ENCODE measurements at regions not wholly inside any gene's neighbourhood (a gene's known extent, or its start where the extent isn't known, plus 50 kb on each side); places are given as distances from the start of the nearest gene placed in this dataset.

DNA sequence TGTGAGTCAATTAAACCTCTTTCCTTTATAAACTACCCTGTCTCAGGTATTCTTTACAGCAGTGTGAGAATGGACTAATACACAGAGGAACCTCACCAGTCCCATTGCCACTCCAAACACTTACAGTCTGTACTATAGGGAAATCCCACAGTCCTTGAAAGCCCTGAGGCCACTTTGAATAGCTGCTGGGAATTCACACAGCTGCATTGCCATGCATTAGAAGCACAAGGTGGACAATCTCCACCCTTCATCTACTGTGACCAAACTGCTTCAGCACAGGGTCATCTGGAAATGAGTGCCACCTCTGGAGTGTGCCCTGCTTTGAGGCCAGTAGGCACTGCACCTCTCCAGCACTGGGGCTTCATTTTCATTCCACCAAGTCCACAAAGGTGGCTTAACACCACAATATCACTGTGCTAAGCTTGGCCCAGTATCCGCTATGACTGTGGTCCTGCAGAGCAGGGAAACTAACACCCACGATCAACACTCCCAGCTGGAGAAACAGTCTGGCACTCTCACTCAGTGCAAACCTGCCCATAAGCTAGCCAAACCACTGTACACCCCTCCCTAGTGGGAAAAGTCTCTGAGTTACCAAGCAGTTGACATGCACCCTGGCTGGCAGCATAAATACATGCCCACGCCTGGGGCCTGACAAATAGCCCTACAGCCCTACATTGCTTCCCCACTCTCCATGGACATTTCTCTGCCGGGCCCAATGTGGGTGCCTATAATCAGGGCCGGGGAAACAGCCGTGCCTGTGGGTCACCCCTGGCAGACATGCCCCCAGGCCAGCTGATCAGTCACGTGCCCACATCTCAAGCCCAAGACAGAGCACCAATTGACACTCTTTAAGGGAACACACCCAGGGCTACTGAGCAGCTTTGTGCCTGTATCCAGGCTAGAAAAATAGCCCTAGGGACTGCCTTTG, 294.3 kb upstream of the MGAT4C start:
- TF ChIP-seq ELF4 (IDR thresholded peaks at IDR 0.05) (no peak), BHLHE40 (IDR thresholded peaks at IDR 0.05; ENCODE audit: borderline replicate concordance) (no peak)

Data from HEK293T (cell line).